ENCODE measurements at regions not wholly inside any gene's neighbourhood (a gene's known extent, or its start where the extent isn't known, plus 50 kb on each side); places are given as distances from the start of the nearest gene placed in this dataset.

DNA sequence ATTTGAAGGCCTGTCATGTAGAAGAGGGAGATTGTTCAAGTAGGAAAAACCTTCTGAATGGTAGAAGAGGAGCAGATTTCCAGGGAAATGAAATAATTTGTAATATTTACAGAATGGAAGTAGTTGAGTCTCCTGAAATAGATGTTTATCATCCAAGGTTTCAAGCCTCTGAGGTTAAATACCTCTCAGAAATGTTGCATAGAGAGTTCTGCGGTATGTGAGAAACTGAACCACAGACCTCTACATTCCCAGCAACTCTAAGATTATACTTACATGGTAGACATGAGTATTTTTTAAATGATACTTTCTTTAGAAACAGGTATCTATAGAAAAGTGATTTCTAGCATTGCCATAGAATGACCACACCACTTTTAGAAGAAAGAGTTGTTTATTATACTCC, 379.8 kb upstream of the FANCL start (continued):
- TF ChIP-seq CREB1 (IDR thresholded peaks at IDR 0.05) = no peak
- no peak for TF ChIP-seq RXRA (IDR thresholded peaks at IDR 0.05; ENCODE audit: insufficient read depth, low read depth, low read length)
- TF ChIP-seq SIRT6 (IDR thresholded peaks at IDR 0.05; ENCODE audit: low read length) = no peak
- TF ChIP-seq KDM4A (IDR thresholded peaks at IDR 0.05; ENCODE audit: low read depth, low read length, severe bottlenecking) = no peak
- TF ChIP-seq BCL11A (IDR thresholded peaks at IDR 0.05; ENCODE audit: low read depth in 2 of 2, low read length in 2 of 2) = no peak
- TF ChIP-seq, protein P1, sequence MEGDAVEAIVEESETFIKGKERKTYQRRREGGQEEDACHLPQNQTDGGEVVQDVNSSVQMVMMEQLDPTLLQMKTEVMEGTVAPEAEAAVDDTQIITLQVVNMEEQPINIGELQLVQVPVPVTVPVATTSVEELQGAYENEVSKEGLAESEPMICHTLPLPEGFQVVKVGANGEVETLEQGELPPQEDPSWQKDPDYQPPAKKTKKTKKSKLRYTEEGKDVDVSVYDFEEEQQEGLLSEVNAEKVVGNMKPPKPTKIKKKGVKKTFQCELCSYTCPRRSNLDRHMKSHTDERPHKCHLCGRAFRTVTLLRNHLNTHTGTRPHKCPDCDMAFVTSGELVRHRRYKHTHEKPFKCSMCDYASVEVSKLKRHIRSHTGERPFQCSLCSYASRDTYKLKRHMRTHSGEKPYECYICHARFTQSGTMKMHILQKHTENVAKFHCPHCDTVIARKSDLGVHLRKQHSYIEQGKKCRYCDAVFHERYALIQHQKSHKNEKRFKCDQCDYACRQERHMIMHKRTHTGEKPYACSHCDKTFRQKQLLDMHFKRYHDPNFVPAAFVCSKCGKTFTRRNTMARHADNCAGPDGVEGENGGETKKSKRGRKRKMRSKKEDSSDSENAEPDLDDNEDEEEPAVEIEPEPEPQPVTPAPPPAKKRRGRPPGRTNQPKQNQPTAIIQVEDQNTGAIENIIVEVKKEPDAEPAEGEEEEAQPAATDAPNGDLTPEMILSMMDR (IDR thresholded peaks at IDR 0.05; ENCODE audit: control extremely low read depth in 1 of 3, insufficient read depth in 1 of 3, low read depth in 1 of 3, low read length in 3 of 3) = no peak
- TF ChIP-seq CTBP2 (IDR thresholded peaks at IDR 0.05; ENCODE audit: borderline replicate concordance, insufficient read depth, insufficient read length, low read length) = no peak
